ENCODE measurements at regions not wholly inside any gene's neighbourhood (a gene's known extent, or its start where the extent isn't known, plus 50 kb on each side); places are given as distances from the start of the nearest gene placed in this dataset.
"Not testable (repeated sequence)": the region's sequence is repeated elsewhere in the genome, so short reads cannot be mapped to it uniquely, and the experiment has no call there.

GRCh38 chr5:92835712-92836111 lies 745.3 kb downstream of the NR2F1-AS1 start:
- H3K27me3 Mint-ChIP-seq (ENCODE audit: low read depth), result no peaks in the 10 kb centered on the region
- CTCF ChIA-PET, result no interaction called here
- DNase-seq (ENCODE audit: low spot score) (no peak), ATAC-seq (no peak)
- no peaks in the 10 kb centered on the region for H3K36me3 Mint-ChIP-seq
- H3K9me3 Mint-ChIP-seq, result peaks cover 25% of the 10 kb centered on the region
- TF ChIP-seq IRF1 (CRISPR knock-in tag; IDR thresholded peaks at IDR 0.05) (no peak), JUN (CRISPR knock-in tag; IDR thresholded peaks at IDR 0.05) (no peak), CBFB (CRISPR knock-in tag; IDR thresholded peaks at IDR 0.05; ENCODE audit: low read depth) (no peak), GRHL2 (CRISPR knock-in tag; IDR thresholded peaks at IDR 0.05; ENCODE audit: insufficient replicate concordance, severe bottlenecking) (no peak), ZNF219 (CRISPR knock-in tag; IDR thresholded peaks at IDR 0.05; ENCODE audit: borderline replicate concordance) (no peak), ZNF232 (CRISPR knock-in tag; IDR thresholded peaks at IDR 0.05) (no peak), EMX1 (CRISPR knock-in tag; IDR thresholded peaks at IDR 0.05) (no peak), NR3C1 (CRISPR knock-in tag; conservative IDR thresholded peaks at IDR 0.05; ENCODE audit: low read depth) (no peak), HMGXB4 (CRISPR knock-in tag; IDR thresholded peaks at IDR 0.05) (no peak), ZNF396 (CRISPR knock-in tag; IDR thresholded peaks at IDR 0.05; ENCODE audit: borderline replicate concordance) (no peak), OVOL2 (CRISPR knock-in tag; IDR thresholded peaks at IDR 0.05; ENCODE audit: borderline replicate concordance) (no peak), ZMAT4 (CRISPR knock-in tag; IDR thresholded peaks at IDR 0.05) (no peak), FOXP1 (CRISPR knock-in tag; IDR thresholded peaks at IDR 0.05; ENCODE audit: borderline replicate concordance) (no peak)
- no peaks in the 10 kb centered on the region for H3K4me1 Mint-ChIP-seq
- no peak overlapping the region for H3K27ac Mint-ChIP-seq
- no peak overlapping the region for H3K4me3 Mint-ChIP-seq
- POLR2A ChIA-PET, result no interaction called here

GRCh38 chr5:92823551-92823950 lies 757.5 kb downstream of the NR2F1-AS1 start:
- H3K9me3 Mint-ChIP-seq; H3K4me3 Mint-ChIP-seq; DNase-seq (ENCODE audit: low spot score); H3K27ac Mint-ChIP-seq; H3K27me3 Mint-ChIP-seq (ENCODE audit: low read depth); H3K36me3 Mint-ChIP-seq; POLR2A ChIA-PET; H3K4me1 Mint-ChIP-seq; ATAC-seq; CTCF ChIA-PET: not testable (repeated sequence)

- Mint-ChIP-seq H3K27me3 (ENCODE audit: low read depth) (peaks cover 2% of the 10 kb centered on the region; the same call in 1 of the 2 replicates), H3K36me3 (no peaks in the 10 kb centered on the region; the same call in 1 of the 2 replicates), H3K9me3 (peaks cover 5% of the 10 kb centered on the region), H3K27ac (no peak overlapping the region), H3K4me3 (no peak overlapping the region), H3K4me1 (no peaks in the 10 kb centered on the region)
- CTCF ChIA-PET, result no interaction called here
- POLR2A ChIA-PET, result no interaction called here
- ATAC-seq, result peak; percentile 92
- DNase-seq (ENCODE audit: low spot score), result peak; percentile 11
- TF ChIP-seq ATF1 (CRISPR knock-in tag; IDR thresholded peaks at IDR 0.05) (no peak), NR2C2 (CRISPR knock-in tag; IDR thresholded peaks at IDR 0.05) (no peak), AR (CRISPR knock-in tag; IDR thresholded peaks at IDR 0.05) (no peak), PREB (CRISPR knock-in tag; IDR thresholded peaks at IDR 0.05; ENCODE audit: borderline replicate concordance) (no peak), PRDM15 (CRISPR knock-in tag; IDR thresholded peaks at IDR 0.05) (no peak), EMX1 (CRISPR knock-in tag; IDR thresholded peaks at IDR 0.05) (no peak), GABPB1 (CRISPR knock-in tag; IDR thresholded peaks at IDR 0.05) (no peak), GRHL2 (CRISPR knock-in tag; IDR thresholded peaks at IDR 0.05; ENCODE audit: insufficient replicate concordance, severe bottlenecking) (no peak), CBFB (CRISPR knock-in tag; IDR thresholded peaks at IDR 0.05; ENCODE audit: low read depth) (no peak), ATF2 (CRISPR knock-in tag; IDR thresholded peaks at IDR 0.05; ENCODE audit: borderline replicate concordance, low read depth) (no peak), NFYB (CRISPR knock-in tag; conservative IDR thresholded peaks at IDR 0.05; ENCODE audit: low read depth) (no peak)
These were observed 758.8 kb downstream of the NR2F1-AS1 start for GRCh38 chr5:92822183-92822582.
